Stimulated activated naive CD4-positive, alpha-beta T cell (primary cell): ENCODE measurements at regions not wholly inside any gene's neighbourhood (a gene's known extent, or its start where the extent isn't known, plus 50 kb on each side); places are given as distances from the start of the nearest gene placed in this dataset.
"Not testable (repeated sequence)": the region's sequence is repeated elsewhere in the genome, so short reads cannot be mapped to it uniquely, and the experiment has no call there.

ENCODE experiments used
- DNase-seq, 6 experiments: peaks; one replicate each; lab custom pipeline; 2025; lab: John Stamatoyannopoulos, UW

DNA sequence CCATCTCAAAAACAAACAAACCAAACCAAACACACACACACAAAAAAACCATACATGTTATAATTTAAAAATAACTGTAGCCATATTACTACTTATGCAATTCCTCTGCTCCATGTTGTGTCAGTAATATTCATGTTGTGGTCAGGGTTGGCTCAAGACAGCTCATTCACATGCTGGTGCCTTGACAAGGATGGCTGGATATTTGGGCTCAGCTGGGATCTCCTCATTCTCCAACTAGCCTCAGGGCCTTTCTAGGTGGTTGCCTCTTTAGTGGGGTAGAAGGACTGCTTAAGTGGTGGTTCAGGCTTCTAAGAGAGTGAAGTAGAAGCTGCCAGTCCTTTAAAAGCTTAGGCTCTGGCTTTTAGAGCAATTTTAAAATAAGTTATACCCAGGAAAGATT, 189.3 kb downstream of the ADRA2A start:
- DNase-seq: no peak

DNA sequence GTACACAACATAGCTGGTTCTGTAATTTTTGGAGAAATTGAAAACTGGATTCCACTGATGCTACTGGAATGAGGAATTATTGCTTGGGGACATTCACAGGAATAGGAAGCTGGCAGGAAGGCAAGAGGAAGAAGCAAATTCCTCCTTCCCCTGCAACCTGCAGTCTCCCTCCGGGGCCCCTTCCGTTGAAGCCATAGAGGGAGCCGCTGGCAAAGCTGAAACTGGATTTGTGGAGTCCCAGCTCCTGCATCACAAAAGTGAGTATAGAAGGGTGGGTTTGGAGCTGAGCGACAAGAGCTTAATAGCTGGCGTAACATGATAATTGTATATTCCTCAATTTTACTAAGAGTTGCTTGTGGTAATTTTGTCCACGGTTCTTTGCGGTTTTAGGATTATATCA, 190.8 kb downstream of the ADRA2A start:
- DNase-seq: no peak

DNA sequence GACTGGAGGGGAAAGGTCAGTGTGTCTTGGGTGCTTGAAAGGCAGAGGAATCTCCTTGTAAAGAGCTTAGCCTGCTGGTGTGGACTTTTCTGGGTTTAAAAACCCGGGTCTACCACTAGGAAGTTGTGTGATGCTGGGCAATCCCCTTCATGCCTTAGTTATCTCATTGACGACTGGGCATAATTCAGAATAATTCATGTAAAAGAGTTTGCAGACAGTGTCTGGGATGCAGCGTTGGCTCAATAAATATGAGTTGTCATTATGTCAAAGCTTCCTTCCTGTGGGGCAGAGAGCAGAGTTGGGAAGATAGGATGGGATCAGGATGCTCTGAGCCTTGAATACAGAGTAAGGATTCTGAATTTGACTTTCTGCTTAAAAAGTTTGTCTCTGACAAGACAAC, 196.4 kb downstream of the ADRA2A start:
- DNase-seq: no peak

DNA sequence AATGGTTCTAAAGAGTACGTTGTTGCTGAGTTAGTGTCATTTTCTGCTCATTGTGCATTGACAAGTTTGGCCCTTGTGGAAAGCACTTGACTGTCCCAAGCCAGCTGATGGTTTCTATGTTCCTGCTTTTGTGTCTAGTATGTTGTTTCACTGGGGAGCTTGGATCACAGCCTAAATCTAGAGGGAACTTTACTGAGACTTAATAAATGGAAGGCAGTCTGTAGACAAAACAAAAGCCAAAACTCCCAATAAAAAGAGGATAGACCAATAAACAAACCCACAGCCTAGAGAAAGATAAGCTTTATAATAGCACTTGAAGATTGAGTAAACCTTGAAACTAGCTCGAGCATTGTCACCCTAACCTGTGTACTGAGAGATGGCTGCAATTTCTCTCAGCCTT, 196.8 kb downstream of the ADRA2A start:
- no peak for DNase-seq

DNA sequence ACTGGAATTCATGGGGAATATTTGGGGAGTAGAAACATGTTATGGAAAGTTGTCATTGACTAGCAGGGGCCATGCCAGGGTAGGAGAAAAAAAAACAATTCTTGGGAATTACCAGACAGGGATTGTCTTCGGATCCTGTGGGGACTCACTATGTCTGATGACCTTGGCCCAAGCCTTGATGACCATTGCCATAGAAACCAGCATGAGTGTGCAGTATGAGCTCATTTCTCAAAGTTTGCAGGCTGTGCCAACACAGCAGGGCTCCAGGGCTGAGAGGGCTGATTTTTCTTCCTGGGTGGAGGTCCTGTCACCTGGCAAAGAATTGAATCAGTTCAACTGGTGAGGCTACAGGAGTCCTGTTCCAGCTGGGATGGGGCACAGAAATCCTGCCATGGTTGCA, 198.3 kb downstream of the ADRA2A start:
- DNase-seq: no peak

DNA sequence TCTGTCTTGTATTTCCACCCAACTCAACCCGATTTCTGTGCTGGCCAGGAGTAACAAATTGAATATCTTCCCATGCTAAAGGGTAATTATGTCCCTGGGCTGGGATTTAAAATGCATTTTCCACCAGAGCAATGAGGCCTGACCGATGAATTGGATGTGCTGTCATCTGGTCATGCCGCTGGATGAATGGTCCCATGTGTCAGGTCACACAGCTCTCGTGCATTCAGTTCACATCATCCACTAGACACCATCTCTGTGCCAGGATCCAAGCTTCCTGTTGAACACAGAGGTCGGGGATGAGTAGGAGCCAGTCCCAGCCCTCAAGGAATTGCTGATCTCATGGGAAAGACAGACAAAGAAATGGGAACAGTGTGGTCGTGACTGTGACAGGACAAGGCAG, 200.8 kb downstream of the ADRA2A start:
- no peak for DNase-seq

DNA sequence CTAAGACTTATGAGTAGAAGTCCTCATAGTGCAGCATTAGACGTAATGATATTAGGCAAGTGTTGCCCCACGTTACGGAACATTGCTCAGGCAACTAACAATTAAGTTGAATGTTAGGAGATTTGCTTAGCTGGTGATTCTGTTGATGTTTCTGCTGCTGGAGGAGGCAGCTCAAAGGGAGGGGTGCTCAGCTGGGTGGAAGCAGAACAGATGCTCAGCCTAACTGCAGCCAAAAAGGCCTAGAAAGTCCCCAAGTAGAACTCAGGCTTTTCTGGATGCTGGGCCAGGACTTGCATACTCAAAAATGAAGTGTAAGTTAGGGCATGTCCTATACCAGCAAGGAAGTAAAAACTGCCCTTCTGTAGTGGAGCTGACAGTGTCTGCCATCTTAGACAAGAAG, 201.4 kb downstream of the ADRA2A start:
- no peak for DNase-seq

DNA sequence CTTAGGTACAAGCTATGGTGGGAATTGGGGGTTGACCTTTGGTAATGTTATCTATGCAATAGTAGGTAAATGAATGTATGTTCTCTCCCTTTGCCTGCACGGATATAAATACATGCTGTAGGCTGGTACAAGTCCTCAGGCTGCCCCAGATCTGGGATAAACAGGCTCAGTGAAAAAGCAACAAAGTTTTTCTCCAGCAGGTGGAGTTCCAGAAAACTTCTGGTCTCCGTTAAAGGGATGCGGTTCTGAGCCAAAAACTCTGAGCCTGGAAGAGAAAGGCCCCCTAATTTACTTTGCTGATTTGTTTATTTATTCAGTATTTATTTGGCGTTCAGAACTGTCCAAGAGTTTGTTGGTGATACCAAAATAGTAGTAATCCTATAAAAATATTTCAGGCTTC, 204.7 kb downstream of the ADRA2A start:
- no peak for DNase-seq

DNA sequence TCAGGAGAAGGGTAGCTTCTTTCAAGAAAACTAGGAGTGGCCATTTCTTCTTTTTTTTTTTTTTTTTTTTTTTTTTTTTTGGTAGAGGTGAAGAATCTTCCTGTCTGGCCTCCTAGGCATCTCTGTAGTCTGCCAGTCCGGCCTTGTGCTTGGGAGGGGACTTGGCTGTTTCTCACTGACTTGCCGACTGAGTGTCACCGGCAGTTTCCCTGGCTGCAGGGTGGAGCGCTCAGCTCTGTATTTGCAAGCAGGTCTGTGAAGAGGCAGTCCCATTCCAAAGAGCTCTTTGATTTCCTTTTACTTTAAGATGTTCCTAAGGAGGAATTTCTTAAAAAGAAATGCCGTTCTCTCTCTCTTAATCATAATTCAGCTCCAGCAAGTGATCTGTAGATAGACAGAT, 212.6 kb downstream of the ADRA2A start:
- DNase-seq: no peak

DNA sequence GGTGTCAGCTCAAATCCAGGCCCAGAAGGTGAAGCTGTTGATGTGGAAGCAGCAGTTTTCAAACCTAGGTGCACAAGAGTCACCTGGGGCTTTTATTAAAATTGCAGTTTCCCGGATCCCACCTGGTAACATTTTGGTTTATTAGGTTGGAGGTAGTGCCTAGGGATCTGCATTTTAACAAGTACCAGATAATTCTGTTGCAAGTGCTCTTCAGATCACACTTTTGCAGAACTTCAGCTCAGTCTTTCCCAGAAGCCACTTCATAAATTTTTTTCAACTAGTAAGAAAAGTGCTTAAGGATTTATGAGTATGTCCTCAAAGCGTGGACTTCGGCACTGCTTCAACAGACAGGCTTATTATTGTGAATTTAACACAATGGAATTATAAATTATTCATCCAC, 213.8 kb downstream of the ADRA2A start:
- DNase-seq: no peak

DNA sequence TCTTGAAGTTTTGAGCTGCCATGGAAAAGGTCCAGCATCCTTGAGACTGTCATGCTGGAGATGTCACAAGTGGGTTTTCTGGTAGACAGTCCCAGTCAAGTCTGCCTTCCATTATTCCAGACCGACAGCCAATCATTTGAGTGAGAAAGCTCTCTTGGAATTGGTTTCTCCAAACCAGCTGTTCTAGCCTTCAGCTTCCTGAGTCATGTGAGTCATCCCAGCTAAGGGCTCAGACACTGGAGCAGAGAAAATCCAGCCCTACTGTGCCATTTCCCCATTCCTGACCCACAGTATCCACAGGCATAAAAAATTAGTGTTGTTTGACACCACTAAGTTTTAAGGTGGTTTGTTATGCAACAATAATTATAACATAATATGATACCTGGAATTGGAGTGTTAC, 219.0 kb downstream of the ADRA2A start:
- DNase-seq: no peak

DNA sequence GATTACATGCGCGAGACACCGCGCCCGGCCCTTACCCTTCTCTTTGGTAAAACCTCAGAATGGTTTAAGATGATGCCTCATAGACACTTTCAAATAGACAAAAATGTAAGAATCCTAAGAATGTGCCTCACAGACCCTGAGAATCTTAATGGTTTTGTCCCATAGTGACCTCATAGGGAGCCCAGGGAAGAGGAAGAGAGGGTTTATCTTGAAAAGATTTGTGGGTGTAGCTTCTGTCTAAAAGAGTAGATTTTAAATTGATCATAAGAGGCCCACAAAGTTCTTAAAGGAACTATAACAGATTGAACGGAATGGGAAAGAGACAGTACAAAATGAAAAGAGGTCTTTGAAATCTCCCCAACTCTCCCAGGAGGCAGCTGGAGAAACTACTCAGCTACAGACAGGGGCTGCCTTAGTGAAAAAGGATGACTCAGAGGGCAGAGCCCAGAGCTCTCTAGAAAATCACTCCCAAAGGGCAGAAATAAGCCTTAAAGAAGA, 220.6 kb downstream of the ADRA2A start:
- DNase-seq: no peak

DNA sequence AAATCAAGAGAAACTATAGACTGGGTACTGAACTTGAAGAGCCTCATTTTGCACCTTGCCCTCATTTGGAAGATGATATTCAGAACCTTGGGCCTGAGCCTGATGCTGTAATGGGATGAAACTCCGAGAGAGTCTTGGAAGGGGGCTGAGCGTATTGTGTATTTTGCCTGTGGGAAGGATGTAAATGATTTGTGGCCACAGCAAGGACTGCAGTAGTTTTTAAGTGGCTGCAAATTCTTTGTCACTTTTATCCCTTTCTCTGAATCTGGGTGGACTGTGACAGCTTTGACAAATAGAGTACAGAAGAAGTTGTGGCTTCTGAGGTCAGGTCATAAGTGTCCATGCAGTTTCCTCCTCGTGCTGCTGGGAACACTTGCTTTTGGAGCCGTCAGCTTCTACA, 221.2 kb downstream of the ADRA2A start:
- no peak for DNase-seq

DNA sequence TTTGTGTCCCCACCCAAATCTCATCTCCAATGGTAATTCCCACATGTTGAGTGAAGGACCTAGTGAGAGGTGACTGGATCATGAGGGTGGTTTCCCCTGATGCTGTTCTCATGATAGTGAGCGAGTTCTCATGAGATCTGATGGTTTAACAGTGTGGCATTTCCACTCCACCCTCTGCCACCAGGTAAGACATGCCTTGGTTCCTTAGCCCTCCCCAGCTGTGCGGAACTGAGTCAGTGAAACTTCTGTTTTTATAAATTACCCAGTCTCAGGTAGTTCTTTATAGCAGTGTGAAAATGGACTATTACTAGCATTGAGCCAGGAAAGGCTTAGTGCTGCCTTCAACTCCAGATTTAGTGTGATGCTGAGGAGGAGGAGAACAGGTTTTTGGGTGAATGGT, 222.2 kb downstream of the ADRA2A start:
- DNase-seq: no peak

DNA sequence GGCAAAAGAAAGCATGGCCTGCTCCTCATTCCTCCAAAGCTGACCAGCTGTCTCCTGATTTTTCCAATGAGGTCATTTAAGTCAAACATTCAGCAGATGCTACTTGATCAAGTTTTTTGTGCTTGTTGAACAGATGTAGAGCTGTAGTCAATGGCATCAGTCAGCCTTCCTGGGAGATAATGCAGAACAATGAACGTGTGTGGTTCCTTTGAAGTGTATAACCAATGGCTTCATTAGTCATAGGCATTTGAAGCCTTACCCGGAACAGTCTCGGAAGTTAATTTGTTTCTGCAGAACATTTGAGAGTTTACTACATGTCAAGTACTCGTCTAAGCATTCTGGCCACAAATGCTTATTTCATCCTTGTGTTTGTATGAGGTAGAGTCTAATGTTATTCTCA, 227.1 kb downstream of the ADRA2A start:
- no peak for DNase-seq

DNA sequence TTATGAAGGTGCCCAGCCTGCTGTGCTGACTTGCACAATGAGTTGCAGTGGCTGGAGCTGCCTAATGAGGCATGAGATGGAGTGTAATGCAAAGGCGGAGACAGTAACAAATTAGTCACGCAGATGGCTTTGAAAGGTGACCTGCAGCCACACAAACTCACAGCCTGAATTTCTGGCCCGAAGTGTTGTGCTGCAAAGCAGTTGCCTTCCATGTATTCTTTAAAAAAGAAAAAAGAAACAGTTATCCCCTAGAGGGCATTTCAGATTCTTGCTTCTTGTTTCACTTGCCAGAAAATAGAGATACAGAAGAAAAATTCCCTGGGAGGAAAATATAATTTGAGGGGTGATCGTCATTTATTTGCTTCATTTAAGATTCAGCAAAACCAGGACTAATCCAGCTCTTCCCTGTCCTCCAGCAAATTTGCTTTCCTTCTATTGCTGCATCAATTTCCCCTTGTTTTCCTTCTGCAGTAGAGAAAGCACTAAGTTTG, 239.9 kb downstream of the ADRA2A start:
- no peak for DNase-seq

DNA sequence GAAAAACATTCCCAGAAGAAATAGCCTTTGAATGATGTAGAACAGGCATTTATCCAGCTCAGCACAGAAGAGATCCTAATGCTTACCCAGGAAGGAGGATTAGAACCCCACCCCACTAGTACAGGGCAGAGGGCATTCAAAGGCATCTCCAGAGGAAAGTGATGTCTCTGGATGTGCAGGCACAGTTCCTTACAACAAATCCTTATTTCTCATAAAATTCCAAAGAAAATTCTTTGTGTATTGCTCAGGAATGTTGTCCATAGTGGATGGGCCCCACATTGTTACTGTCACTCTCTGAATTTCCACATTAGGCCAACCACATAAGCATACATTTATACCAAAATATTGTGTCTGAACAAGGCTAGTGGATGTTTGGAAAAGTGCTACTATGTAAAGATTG, 243.0 kb downstream of the ADRA2A start:
- DNase-seq: no peak

DNA sequence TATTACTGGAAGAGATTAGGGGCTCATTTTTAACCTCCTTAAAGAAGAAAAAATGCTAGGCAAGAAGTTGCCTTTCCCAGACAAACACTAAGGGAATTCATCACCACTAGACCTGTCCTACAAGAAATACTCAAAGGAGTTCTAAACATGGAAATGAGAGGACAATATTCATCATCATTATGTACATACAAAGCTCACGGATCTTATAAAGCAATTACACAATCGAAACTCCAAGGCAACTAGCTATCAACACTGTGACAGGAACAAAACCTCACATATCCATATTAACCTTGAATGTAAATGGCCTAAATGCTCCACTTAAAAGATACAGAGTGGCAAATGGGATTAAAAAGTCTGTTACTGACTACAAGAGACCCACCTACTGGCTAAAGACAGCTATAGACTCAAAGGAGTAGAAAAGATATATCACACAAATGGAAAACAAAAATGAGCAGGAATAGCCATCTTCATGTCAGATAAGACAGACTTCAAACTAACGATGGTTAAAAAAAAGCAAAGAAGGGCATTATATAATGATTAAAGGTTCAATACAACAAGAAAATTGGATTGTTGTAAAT, 246.6 kb downstream of the ADRA2A start:
- DNase-seq: no peak

DNA sequence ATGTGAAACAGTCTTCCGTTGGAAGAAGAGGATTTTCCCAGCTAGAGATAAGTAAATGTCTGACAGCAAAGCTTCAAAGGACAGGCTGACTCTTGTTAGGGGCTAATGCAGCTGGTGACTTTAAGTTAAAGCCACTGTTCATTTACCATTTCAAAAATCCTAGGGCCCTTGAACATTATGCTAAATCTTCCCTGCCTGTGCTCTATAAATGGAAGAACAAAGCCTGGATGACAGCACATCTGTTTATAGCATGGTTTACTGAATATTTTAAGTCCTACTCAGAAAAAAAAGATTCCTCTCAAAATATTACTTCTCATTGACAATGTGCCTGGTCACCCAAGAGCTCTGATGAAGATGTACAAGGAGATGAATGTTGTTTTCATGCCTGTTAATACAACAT, 255.3 kb downstream of the ADRA2A start:
- not testable (repeated sequence) for DNase-seq

DNA sequence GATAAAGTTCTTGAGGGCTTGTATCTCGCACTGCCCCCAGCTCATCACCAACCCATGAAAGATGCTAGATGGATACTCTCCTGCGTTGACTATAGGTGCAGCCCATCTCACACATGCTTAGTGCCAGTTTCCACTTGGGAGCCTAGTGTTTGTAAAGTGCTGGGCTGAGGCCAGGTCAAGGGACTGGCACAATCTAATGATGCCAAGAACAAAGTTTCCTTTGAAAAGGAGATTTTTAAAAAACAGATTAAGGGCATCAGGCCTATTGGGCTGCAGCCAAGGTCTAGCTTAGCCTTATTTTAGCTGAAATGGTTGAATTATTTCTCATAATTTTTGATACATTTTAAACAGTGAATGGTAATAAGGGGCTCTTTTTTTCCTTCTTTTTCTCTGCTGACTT, 259.0 kb downstream of the ADRA2A start:
- no peak for DNase-seq

DNA sequence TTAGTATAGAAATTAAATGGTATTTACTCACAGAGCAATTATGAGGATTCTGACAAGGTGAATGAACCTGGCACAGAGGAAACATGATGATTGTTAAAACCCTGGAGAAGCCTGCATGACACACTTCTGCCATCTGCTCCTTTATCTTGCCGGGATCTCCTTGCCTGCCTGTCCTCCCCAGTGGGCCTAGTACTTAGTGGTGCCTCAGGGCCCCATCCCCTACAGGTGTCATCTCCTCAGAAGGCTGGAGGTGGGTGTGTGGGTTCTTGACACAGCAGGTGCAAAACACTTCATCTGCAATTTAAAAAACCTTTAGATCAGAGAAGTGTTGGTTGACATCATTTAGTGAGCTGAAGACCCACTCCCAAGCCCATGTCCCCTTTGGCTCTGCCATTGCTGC, 261.2 kb downstream of the ADRA2A start:
- DNase-seq: no peak

DNA sequence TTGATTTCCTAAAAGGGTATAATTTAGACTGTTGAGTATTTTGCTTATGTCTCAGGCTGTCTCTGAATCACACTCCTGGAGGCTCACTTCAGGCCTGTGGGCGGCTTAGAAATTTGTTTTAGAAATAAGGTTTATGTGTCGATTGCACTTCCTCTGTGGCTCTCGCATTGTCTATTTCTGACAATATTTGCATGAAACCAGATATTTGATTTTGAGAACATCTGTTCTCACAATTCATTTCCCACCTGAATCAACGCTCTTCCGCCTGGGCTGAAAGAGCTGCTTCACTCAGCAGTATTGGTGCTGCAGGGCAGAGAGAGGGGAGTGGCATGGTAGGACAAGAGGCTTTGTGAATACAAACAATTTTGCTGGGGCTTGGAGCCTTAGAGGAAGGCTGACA, 262.0 kb downstream of the ADRA2A start:
- DNase-seq: no peak

DNA sequence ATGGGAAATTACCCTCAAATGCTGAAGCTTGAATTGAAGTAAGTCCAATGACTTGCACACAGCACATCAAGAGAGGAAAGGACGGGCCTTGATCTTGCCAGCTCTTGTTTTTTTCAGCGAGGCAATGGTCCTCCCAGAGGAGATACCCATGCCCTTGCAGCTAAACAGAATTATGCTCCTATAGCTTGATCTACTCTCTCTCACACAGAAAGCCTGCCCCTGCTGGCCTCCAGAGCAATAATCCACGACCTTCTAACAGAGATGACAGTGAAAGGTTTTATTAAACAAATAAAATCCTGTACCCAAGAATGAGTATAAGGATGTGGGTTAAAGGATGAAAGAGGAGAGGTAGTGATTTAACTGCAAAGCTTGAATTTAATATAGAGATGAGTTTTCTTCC, 268.0 kb downstream of the ADRA2A start:
- DNase-seq: no peak

DNA sequence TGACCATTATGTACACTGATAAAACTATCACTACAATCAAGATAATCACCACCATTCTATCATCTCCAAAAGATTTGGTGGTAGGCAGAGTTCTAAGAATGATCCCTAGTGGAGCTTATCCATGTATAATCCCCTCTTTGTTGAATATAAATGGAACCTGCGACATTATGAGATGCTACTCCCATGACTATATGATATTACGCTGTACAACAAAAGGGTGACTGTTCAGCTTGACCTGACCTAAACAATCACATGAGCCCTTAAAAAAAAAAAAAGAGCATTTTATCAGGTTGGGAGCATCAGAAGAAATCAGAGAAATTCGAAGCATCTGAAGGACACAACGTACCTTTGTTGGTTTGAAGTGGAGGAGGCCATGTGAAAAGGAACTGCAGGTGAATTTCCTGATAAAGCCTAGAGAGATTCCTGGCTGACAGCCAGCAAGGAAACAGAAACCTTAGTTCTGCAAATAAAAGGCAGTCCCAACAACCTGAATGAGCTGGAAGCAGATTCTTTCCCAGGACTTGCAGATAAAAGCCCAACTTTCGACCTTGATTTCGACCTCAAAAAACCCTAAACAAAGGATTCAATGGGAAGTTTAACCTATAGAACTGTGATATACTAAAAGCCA, 270.7 kb downstream of the ADRA2A start:
- DNase-seq: no peak
